ENCODE measurements at regions not wholly inside any gene's neighbourhood (a gene's known extent, or its start where the extent isn't known, plus 50 kb on each side); places are given as distances from the start of the nearest gene placed in this dataset.

GRCh38 chr2:13515254-13515653 is 798.5 kb downstream of the TRIB2 start:
- TF ChIP-seq CTCF (IDR thresholded peaks at IDR 0.05) (no peak), EP300 (IDR thresholded peaks at IDR 0.05; ENCODE audit: low read depth) (no peak), POLR2AphosphoS5 (IDR thresholded peaks at IDR 0.05) (no peak), POLR2A (IDR thresholded peaks at IDR 0.05) (no peak)
